HT1080 (cell line): ENCODE measurements at regions not wholly inside any gene's neighbourhood (a gene's known extent, or its start where the extent isn't known, plus 50 kb on each side); places are given as distances from the start of the nearest gene placed in this dataset.

Experiments
- DNase-seq: peaks from one replicate; pipeline ENCODE4 v3.0.0-alpha.2; 2015; ENCODE audit warnings: low read depth

GRCh38 chr12:14148489-14149270 lies 167.3 kb upstream of the GRIN2B start:
- no peak for DNase-seq

DNA sequence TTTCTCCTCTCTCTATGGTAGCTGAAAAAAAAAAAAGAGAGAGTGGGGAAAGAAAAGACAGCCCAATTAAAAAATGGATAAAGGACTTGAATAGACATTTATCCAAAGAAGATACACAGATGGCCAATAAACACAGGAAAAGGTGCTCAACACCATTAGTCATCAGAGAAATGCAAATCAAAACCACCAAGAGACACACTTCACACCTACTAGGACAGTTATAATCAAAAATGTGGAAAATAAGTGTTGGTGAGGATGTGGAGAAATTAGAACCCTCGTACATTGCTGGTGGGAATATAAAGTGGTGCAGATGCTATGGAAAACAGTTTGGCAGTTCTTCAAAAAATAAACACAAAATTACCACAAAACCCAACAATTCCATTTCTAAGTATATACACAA lies 172.4 kb upstream of the GRIN2B start:
- no peak for DNase-seq

- no peak for DNase-seq
Measured at GRCh38 chr12:14156606-14157005, 175.2 kb upstream of the GRIN2B start.

GRCh38 chr12:14157088-14157747 lies 175.8 kb upstream of the GRIN2B start:
- DNase-seq: no peak

DNA sequence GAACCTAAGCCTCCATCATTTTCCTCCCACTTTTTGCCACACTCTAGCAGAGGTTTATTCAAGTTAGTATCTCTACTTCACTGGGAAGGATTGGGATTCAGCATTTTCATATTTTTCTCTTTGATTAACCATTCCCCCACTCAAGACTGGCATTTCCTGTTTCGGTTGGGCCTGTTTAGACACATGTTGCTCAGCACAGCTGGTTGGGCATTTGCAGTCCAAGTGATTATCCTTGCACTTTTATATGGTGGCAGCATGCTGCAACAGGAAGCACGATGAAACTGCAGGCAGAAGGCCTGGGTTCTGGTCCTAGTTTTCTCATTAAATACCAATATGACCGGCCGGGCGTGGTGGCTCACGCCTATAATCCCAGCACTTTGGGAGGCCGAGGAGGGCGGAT lies 182.9 kb upstream of the GRIN2B start:
- DNase-seq: no peak

GRCh38 chr12:14167005-14167628 lies 185.7 kb upstream of the GRIN2B start:
- DNase-seq: peak; percentile 52

DNA sequence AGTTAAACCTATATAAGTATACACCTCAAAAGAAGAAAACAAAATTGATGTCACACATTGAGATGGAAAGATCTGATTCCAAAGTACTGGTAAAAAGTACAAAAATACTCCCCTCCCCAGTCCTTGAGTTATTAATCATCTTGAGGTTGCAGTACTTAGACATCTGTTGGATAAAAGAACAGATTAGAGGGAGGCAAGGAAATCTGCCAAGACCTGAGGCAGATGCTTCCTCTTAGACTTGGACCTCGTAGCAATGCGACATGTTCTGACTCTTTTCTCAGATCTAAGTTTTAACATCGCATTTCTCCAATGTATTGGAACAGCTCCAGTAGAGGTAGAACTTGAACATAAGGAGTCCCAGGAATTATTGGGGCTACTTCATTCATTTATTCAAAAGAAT lies 187.9 kb upstream of the GRIN2B start:
- DNase-seq: no peak

DNA sequence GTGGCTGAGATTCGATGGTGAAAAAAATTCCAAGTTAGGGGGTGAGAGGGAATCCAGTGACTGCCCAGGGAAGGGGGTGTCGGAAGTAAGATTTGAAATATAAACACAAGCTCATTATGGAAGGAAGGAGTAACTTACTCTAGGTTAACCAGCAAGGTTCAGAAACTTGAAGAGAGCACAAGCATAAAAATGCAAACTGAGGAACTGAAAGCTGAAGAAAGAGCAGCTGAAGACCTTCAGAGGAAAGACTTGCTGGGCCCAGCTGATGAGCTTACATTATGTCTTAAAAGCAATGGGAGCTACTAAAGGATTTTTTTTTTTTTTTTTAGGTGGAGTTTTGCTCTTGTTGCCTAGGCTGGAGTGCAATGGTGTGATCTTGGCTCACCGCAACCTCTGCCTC lies 189.7 kb upstream of the GRIN2B start:
- DNase-seq: no peak

- DNase-seq: no peak
Measured at GRCh38 chr12:14175206-14175605, 190.3 kb upstream of the ATF7IP start.

GRCh38 chr12:14185427-14186192 lies 179.9 kb upstream of the ATF7IP start:
- peak; percentile 16 for DNase-seq

DNA sequence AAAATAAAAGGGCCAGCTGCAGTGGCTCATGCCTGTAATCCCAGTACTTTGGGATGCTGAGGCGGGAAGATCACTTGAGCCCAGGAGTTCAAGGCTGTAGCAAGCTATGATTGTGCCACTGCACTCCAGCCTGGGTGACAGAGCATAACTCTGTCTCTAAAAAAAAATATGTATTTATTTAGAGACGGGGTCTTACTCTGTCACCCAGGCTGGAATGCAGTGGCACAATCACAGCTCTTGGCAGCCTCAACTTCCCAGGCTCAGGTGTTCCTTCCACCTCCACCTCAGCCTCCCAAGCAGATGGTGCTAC lies 179.3 kb upstream of the ATF7IP start:
- no peak for DNase-seq

DNA sequence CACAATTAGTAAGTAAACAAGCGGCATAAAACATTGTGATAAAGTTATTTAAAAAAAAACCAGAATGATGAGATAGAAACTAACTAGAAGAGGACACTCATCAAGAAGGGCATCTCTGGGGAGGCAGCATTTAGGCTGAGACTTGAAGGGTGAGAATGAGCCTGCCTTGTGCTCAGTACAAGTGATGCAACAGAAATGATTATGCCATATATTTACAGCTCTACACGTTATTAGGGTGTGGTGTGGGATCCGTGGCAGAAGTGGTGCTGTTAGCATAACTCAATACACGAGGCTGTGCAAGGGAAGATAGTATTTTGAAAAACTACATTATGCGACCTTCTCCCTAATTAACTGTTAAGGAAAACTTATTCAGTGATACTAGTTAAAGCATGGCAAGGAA lies 178.5 kb upstream of the ATF7IP start:
- no peak for DNase-seq

DNA sequence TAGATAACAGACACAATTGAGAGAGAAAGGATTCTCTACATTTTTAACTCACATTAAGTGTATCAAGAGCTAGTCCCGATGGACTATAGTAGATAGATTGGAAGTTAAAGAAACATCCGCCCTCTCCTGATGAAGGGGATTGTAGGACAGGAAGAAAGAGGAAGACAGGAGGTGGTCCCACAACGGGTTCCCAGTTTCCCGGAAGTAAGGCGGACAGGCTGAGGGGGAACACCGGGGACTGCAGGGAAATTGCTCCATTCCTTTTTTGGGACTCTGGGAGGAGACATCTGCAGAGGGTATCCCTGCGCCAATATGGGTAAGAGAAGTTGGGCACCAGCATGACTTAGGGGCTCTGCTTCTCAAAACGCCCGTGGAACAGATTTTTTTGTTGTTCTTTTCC lies 177.5 kb upstream of the ATF7IP start:
- DNase-seq: peak; percentile 36

GRCh38 chr12:14188744-14189143 lies 176.7 kb upstream of the ATF7IP start:
- no peak for DNase-seq

DNA sequence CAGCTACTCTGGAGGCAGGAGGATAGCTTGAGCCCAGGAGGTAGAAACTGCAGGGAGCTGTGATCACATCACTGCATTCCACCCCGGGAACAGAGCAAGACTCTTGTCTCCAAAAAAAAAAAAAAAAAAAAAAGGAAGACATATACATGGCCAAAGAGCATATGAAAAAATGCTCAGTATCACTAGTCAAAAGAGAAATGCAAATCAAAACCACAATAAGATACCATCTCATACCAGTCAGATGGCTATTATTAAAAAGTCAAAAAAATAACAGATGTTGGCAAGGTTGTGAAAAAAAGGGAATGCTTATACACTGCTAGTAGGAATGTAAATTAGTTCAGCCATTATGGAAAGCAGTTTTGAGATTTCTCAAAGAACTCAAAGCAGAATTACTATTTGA lies 174.8 kb upstream of the ATF7IP start:
- DNase-seq: no peak

GRCh38 chr12:14191612-14192011 lies 173.9 kb upstream of the ATF7IP start:
- DNase-seq: no peak

DNA sequence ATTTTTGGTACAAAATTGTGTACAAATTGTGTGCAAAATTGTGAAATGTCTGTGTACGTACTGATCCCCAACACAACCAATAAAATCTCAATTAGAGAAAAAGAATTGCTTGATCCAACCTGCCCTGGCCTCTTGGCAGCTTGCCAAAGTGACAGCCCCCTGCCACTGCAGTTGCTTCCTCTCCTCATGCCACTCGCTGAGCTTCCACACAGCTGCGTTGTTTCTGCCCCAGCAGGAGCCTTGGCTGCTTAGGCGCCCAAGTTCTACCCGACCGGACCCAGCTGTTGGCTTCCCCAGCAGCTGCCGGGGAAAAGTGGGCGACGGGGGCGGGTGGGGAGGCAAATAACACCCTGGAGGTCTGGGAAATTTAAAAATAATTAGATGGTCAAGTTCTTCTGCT lies 171.8 kb upstream of the ATF7IP start:
- no peak for DNase-seq

DNA sequence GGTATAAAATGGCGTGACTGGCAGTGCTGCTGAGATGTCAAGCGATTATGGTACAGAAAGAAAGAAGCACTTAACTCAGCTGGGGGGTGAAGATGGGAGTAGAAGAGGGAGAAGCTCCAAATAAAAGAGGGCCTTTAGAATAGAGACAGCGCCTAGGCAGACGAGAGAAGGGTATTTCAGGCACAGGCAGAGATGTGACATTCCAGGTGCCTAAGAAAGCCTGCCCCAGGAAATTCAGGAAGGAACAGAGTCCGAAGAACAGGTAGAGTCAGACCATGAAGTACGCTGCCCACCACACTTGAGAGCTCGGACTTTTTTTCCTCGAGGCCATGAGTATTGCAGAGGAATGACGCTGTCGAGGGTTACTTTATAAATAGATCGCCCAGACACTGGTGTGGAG lies 170.9 kb upstream of the ATF7IP start:
- no peak for DNase-seq

- DNase-seq: no peak
Measured at GRCh38 chr12:14199455-14200198, 165.9 kb upstream of the ATF7IP start.

DNA sequence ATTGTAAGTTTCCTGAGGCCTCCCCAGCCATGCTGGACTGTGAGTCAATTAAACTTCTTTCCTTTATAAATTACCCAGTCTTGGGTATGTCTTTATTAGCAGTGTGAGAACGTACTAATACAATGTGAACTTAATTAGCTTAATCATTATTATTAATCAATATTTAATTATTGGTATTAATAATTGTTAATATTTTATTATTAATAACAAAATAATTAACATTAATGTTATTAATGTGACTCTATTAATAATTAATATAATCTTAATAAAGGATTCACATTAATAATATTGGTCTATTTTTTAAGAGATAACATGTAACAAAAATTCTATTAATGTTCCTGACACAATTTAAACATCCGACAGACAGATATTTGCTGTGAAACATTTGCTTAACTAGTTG lies 164.9 kb upstream of the ATF7IP start:
- no peak for DNase-seq

DNA sequence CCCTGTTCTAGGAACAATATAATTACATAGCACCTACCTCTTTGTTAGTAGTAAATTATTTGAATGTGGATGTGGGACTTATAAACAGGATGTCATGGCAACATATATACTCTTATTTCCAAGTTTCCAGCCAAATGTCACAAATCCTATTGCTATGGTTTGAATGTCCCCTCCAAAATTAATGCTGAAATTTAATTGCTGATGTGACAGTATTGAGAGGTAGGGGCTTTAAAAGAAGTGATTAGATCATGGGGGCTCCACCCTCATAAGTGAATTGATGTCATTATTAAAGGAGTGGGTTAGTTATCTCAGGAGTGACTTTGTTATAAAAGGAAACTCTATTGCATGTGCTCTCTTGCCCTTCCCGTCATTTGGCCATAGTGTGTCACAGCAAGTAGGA lies 164.2 kb upstream of the ATF7IP start:
- DNase-seq: no peak
